ENCODE measurements at regions not wholly inside any gene's neighbourhood (a gene's known extent, or its start where the extent isn't known, plus 50 kb on each side); places are given as distances from the start of the nearest gene placed in this dataset.

DNA sequence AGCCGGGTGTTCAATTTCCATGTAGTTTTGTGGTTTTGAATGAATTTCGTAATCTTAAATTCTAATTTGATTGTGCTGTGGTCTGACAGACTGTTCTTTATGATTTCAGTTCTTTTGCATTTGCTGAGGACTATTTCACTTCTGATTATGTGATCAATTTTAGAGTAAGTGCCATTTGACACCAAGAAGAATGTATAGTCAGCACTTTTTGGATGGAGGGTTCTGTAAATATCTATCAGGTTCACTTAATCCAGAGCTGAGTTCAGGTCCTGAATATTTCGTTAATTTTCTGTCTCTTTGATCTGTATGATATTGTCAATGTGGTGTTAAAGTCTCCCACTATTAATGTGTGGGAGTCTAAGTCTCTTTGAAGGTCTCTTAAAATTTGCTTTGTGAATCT is 944.9 kb downstream of the TLE4 start:
- DNase-seq: no peak
- Mint-ChIP-seq H3K36me3 (ENCODE audit: unreplicated experiment) (peaks cover 5% of the 10 kb centered on the region), H3K27me3 (ENCODE audit: unreplicated experiment) (peaks cover 2% of the 10 kb centered on the region), H3K27ac (ENCODE audit: unreplicated experiment) (no peak overlapping the region), H3K4me3 (ENCODE audit: unreplicated experiment) (no peak overlapping the region), H3K4me1 (ENCODE audit: low read depth, unreplicated experiment) (peaks cover 1% of the 10 kb centered on the region), H3K9me3 (ENCODE audit: unreplicated experiment) (no peaks in the 10 kb centered on the region)
- TF ChIP-seq, protein P1, sequence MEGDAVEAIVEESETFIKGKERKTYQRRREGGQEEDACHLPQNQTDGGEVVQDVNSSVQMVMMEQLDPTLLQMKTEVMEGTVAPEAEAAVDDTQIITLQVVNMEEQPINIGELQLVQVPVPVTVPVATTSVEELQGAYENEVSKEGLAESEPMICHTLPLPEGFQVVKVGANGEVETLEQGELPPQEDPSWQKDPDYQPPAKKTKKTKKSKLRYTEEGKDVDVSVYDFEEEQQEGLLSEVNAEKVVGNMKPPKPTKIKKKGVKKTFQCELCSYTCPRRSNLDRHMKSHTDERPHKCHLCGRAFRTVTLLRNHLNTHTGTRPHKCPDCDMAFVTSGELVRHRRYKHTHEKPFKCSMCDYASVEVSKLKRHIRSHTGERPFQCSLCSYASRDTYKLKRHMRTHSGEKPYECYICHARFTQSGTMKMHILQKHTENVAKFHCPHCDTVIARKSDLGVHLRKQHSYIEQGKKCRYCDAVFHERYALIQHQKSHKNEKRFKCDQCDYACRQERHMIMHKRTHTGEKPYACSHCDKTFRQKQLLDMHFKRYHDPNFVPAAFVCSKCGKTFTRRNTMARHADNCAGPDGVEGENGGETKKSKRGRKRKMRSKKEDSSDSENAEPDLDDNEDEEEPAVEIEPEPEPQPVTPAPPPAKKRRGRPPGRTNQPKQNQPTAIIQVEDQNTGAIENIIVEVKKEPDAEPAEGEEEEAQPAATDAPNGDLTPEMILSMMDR (IDR thresholded peaks at IDR 0.05; ENCODE audit: partially characterized antibody, unreplicated experiment): no peak

DNA sequence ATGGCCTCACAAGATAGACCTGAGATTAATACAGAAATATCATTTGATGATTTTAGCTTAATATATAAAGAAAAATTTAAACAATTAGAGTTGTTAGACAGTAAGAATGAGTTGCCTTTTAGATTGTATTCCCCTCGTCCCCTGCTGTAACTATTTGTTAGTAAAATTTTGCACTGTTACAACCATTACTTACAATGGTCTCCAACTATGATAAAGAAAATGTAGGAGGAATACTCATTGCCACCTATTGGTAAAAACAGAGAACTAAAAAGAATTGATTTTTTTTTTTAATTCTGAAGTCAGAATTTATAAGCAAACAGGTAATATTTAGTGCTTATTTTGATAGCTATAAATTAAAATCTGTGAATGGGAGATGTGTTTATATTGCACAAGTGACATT is 937.6 kb downstream of the TLE4 start:
- H3K27me3 Mint-ChIP-seq (ENCODE audit: unreplicated experiment): no peaks in the 10 kb centered on the region
- H3K9me3 Mint-ChIP-seq (ENCODE audit: unreplicated experiment): no peaks in the 10 kb centered on the region
- no peak overlapping the region for H3K27ac Mint-ChIP-seq (ENCODE audit: unreplicated experiment)
- TF ChIP-seq, protein P1 (IDR thresholded peaks at IDR 0.05; ENCODE audit: partially characterized antibody, unreplicated experiment): peak; percentile 54
- no peak overlapping the region for H3K4me3 Mint-ChIP-seq (ENCODE audit: unreplicated experiment)
- no peaks in the 10 kb centered on the region for H3K36me3 Mint-ChIP-seq (ENCODE audit: unreplicated experiment)
- no peak for DNase-seq
- H3K4me1 Mint-ChIP-seq (ENCODE audit: low read depth, unreplicated experiment): peaks cover 4% of the 10 kb centered on the region

DNA sequence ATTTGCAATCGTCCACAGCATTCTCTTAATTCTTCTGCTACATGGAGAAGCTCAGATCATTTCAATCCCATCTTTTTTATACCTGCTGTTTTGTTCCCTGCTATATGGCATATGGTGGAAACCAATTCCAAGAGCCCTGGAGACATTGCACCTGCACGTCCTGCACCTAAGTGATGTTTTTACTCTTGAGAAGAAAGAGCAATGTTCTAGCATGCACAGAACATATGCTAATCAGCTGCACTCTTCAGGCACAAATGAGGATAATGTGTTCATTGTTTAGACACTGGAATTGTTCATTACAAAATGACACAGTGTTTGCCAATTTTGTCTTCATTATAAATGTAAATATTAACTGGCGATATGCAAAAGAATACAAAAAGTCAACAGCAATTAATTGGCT is 935.8 kb downstream of the TLE4 start:
- Mint-ChIP-seq H3K36me3 (ENCODE audit: unreplicated experiment) (no peaks in the 10 kb centered on the region), H3K4me3 (ENCODE audit: unreplicated experiment) (no peak overlapping the region), H3K9me3 (ENCODE audit: unreplicated experiment) (no peaks in the 10 kb centered on the region), H3K4me1 (ENCODE audit: low read depth, unreplicated experiment) (peaks cover 4% of the 10 kb centered on the region), H3K27me3 (ENCODE audit: unreplicated experiment) (no peaks in the 10 kb centered on the region), H3K27ac (ENCODE audit: unreplicated experiment) (no peak overlapping the region)
- DNase-seq: no peak
- TF ChIP-seq, protein P1 (IDR thresholded peaks at IDR 0.05; ENCODE audit: partially characterized antibody, unreplicated experiment): no peak

GRCh38 chr9:80504601-80505230 is 933.0 kb downstream of the TLE4 start:
- no peak overlapping the region for H3K4me3 Mint-ChIP-seq (ENCODE audit: unreplicated experiment)
- H3K27ac Mint-ChIP-seq (ENCODE audit: unreplicated experiment): no peak overlapping the region
- H3K9me3 Mint-ChIP-seq (ENCODE audit: unreplicated experiment): no peaks in the 10 kb centered on the region
- H3K27me3 Mint-ChIP-seq (ENCODE audit: unreplicated experiment): no peaks in the 10 kb centered on the region
- H3K36me3 Mint-ChIP-seq (ENCODE audit: unreplicated experiment): no peaks in the 10 kb centered on the region
- peaks cover 2% of the 10 kb centered on the region for H3K4me1 Mint-ChIP-seq (ENCODE audit: low read depth, unreplicated experiment)
- TF ChIP-seq, protein P1 (IDR thresholded peaks at IDR 0.05; ENCODE audit: partially characterized antibody, unreplicated experiment): no peak
- no peak for DNase-seq

DNA sequence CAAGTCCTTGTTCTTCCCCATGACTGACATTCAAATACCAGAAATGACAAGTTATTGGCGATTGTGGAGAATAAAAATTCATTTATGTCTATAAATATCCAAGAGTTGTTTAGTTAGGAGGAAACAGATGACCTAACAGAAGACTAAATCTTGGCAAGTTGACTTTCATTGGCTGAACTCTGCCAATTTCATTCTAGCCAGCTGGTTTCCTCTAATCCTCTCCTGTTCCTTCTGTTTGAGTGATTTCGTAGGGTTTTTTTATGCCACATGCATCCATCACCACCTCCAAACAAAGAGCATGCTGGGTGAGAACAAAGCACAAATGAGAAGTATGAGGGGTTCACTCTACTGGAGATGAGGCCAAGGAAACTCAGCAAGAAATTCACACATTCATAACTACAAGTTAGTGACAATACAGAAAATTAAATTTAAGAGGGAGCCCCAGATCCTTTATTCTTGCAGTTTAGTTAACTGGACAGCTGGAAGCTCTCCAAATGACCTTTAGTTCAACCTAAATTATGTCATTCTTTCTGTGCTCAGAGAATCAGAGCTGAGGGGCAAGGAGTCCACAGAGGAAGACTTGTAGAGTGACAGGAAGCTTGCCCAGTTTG is 932.0 kb downstream of the TLE4 start:
- peaks cover 2% of the 10 kb centered on the region for H3K4me1 Mint-ChIP-seq (ENCODE audit: low read depth, unreplicated experiment)
- no peaks in the 10 kb centered on the region for H3K36me3 Mint-ChIP-seq (ENCODE audit: unreplicated experiment)
- H3K9me3 Mint-ChIP-seq (ENCODE audit: unreplicated experiment): no peaks in the 10 kb centered on the region
- H3K4me3 Mint-ChIP-seq (ENCODE audit: unreplicated experiment): no peak overlapping the region
- no peaks in the 10 kb centered on the region for H3K27me3 Mint-ChIP-seq (ENCODE audit: unreplicated experiment)
- TF ChIP-seq, protein P1 (IDR thresholded peaks at IDR 0.05; ENCODE audit: partially characterized antibody, unreplicated experiment): no peak
- no peak overlapping the region for H3K27ac Mint-ChIP-seq (ENCODE audit: unreplicated experiment)
- DNase-seq: no peak
